NCI-H1105 (cell line): ENCODE measurements at regions not wholly inside any gene's neighbourhood (a gene's known extent, or its start where the extent isn't known, plus 50 kb on each side); places are given as distances from the start of the nearest gene placed in this dataset.
"Not testable (repeated sequence)": the region's sequence is repeated elsewhere in the genome, so short reads cannot be mapped to it uniquely, and the experiment has no call there.

ENCODE experiments used
- DNase-seq: peaks from one replicate; lab custom pipeline; 2025; lab: John Stamatoyannopoulos, UW

- no peak for DNase-seq
Observed at GRCh38 chr2:185265747-185266146, 472.9 kb upstream of the FSIP2 start.

- no peak for DNase-seq
Observed at GRCh38 chr2:185268651-185269050, 470.0 kb upstream of the FSIP2 start.

- DNase-seq, result no peak
Observed at GRCh38 chr2:185274718-185275484, 463.7 kb upstream of the FSIP2 start.

- DNase-seq, result not testable (repeated sequence)
Observed at GRCh38 chr2:185275979-185276378, 462.6 kb upstream of the FSIP2 start.

GRCh38 chr2:185278761-185279160 lies 459.8 kb upstream of the FSIP2 start:
- no peak for DNase-seq

- DNase-seq, result no peak
Observed at GRCh38 chr2:185279999-185280398, 458.6 kb upstream of the FSIP2 start.

- no peak for DNase-seq
Observed at GRCh38 chr2:185284696-185285095, 453.9 kb upstream of the FSIP2 start.

GRCh38 chr2:185290012-185290411 lies 448.6 kb upstream of the FSIP2 start:
- not testable (repeated sequence) for DNase-seq

- no peak for DNase-seq
Observed at GRCh38 chr2:185291035-185291647, 447.5 kb upstream of the FSIP2 start.

GRCh38 chr2:185299867-185300266 lies 438.7 kb upstream of the FSIP2 start:
- no peak for DNase-seq

GRCh38 chr2:185306119-185306518 lies 432.5 kb upstream of the FSIP2 start:
- no peak for DNase-seq

- no peak for DNase-seq
Observed at GRCh38 chr2:185316383-185316782, 422.2 kb upstream of the FSIP2 start.

- no peak for DNase-seq
Observed at GRCh38 chr2:185318271-185318724, 420.3 kb upstream of the FSIP2 start.

- no peak for DNase-seq
Observed at GRCh38 chr2:185335879-185336278, 402.7 kb upstream of the FSIP2 start.

GRCh38 chr2:185337033-185337432 lies 401.6 kb upstream of the FSIP2 start:
- no peak for DNase-seq

GRCh38 chr2:185338104-185338503 lies 400.5 kb upstream of the FSIP2 start:
- no peak for DNase-seq

- no peak for DNase-seq
Observed at GRCh38 chr2:185347445-185347844, 391.2 kb upstream of the FSIP2 start.

- DNase-seq, result no peak
Observed at GRCh38 chr2:185360776-185361175, 377.8 kb upstream of the FSIP2 start.

GRCh38 chr2:185372188-185372587 lies 366.4 kb upstream of the FSIP2 start:
- no peak for DNase-seq

- DNase-seq, result no peak
Observed at GRCh38 chr2:185373229-185373628, 365.4 kb upstream of the FSIP2 start.

- DNase-seq, result no peak
Observed at GRCh38 chr2:185374878-185375277, 363.7 kb upstream of the FSIP2 start.

- no peak for DNase-seq
Observed at GRCh38 chr2:185375731-185376130, 362.9 kb upstream of the FSIP2 start.

- DNase-seq, result no peak
Observed at GRCh38 chr2:185381631-185382030, 357.0 kb upstream of the FSIP2 start.
